HG03060 (cell line): ENCODE measurements at regions not wholly inside any gene's neighbourhood (a gene's known extent, or its start where the extent isn't known, plus 50 kb on each side); places are given as distances from the start of the nearest gene placed in this dataset.

Experiments
- ATAC-seq: cut with Tn5 transposase; IDR thresholded peaks from one replicate; pipeline ENCODE4 v1.9.1; 2021; ENCODE audit warnings: low read depth, moderate number of reproducible peaks; ENCODE audit not compliant: unreplicated experiment

DNA sequence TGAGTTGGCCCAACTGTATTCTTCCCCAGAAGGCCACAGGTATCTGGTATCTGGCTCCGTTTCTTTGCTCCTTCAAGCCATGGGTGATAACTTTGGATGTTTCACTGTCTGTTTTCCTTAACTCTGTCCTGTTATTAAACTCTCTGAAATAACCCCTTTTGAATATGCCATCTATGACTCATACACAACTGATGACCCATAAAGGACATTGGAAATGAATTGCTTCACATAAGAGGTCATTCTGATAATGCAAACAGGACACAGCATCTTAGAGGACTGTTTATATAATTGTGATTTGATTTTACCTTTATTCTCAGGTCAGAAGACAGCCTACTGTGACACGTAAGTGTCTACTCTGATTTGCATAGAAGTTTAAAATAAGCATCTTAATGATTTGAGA is 227.7 kb downstream of the VEGFC start:
- ATAC-seq, result no peak

DNA sequence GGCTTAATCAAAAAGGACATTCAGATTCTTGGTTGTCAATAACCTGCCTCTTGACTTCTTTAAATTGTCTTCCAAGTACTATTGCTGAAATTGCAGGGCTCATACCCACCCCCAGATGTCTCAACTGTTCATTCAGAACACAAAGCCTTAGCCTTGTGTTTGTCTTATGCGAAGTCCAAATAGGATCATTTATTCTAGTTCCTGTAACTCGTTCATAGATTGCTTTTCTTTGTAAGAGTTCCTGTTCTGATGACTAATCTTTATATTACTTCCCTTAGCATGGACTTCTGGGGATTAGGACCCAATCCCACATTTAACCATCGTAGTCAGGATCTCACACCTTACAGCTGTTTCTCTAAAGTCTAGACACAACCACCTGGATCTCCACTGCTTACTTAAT is 226.0 kb downstream of the VEGFC start:
- no peak for ATAC-seq

- ATAC-seq, result no peak
These were observed 224.5 kb downstream of the VEGFC start for GRCh38 chr4:176568238-176568637.

DNA sequence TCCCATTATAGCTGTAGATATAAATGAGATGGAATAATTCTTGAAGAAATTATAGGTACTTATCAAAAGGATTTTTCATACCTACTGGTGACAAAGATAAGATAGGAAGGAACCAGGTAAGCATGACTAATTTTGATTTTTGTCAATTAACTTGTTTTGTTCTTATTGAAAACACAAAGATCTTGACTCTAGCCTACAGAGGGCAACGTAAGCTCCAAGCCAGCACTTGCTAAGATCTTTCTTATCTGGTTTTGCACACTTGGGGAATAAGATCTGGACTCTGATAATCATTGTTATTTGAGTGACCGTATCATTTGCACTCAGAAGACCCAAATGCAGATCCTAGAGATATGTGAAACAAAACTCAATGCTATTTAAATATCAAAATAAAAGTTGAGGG is 223.4 kb downstream of the VEGFC start:
- no peak for ATAC-seq

GRCh38 chr4:176571206-176571605 is 221.5 kb downstream of the VEGFC start:
- no peak for ATAC-seq

DNA sequence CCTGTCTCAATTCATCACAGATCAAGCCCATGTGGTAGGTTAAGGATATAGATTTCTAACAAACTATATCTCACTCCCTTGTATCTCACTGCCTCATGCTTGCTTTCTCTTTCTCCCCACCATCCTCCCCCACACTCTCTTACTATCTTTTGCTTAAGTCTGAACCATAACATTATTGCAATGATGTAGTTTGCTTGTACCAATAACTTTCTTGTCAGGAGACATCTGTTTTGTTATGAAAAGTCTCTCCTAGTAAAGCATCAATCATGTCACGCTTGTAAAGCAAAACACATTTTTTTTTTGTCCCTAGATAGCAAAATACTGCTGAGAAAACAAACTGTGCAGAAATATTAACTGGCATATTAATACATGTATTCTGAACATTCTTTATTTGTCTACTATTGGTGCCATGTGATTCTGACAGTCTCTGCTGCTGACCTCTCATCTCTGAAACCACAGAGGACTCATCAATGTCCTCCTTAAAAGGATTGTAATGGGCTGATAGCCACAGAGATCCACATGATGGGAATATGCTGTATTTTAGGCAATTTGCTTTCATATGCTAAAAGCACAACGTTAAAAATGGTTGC is 217.5 kb downstream of the VEGFC start:
- no peak for ATAC-seq

DNA sequence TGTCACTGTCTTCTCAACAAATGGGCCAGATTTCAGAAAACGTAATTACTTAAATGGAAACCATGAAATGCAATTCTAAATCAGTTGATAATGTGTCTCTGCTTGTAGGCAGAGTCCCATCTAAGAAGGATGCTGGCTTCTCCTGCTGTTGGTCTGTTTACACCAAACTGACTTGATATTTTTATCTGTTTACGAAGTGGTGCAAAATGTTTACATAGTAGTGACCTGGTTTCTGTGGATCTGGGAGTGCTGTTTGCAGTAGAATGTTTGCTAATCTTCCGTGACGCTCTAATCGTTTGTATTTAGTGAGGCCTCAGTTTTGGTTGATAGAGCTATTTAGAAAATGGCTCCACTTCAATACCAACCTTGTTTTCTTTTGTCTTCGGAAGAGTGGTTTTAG is 213.5 kb downstream of the VEGFC start:
- no peak for ATAC-seq

- ATAC-seq, result no peak
These were observed 209.4 kb downstream of the VEGFC start for GRCh38 chr4:176583278-176583677.

GRCh38 chr4:176584031-176584606 is 208.6 kb downstream of the VEGFC start:
- no peak for ATAC-seq

DNA sequence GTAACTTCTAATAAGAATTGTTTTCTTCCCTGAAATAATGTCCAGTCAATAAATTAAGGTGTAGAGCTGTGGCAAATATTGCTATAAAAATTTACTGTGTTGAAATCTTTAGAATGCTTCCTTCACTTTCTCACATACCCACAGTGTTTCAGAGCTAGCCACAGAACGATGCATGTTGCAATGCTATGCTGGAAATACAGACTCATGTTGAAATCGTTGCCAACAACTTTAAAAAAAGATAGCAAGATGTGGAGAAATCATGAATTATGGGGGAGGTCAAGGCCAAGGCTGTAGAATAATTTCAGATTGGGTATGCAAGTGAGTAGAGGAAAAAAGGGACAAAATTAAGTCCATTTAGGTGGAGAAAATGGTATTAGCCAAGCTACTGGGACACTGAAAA is 204.8 kb downstream of the VEGFC start:
- ATAC-seq, result no peak

GRCh38 chr4:176588436-176588835 is 204.3 kb downstream of the VEGFC start:
- ATAC-seq, result no peak

DNA sequence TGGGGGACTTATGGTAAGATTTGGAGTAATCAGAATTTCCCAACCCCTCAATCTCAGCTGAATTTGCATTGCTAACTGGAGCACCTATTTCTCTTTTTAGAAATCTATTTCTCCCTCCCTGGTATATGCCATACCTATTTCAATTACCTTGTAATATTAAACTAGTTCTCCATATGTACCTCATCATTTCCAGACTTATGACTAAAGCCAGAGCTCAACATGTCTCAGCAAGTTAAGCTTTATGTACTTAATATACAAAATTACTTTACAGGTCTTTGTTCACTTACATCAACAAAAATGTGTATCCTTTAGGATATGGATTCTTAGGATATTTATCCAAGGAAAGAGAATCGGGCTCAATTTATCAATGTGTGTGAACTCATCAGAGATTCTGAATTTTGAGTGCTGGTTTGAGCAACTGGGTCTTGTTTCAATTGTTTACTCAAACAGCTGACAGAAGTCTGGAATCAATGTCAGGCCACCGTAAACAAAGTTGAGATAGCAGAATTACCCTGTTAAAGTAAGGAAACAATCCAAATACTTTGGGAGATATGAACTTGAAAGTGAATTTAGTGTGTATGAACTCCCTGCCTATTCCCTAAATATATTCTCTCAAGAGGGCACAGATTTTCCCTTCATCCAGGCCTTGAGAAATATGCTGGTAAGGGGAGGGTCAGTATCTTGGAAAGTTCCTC is 199.6 kb downstream of the VEGFC start:
- no peak for ATAC-seq

DNA sequence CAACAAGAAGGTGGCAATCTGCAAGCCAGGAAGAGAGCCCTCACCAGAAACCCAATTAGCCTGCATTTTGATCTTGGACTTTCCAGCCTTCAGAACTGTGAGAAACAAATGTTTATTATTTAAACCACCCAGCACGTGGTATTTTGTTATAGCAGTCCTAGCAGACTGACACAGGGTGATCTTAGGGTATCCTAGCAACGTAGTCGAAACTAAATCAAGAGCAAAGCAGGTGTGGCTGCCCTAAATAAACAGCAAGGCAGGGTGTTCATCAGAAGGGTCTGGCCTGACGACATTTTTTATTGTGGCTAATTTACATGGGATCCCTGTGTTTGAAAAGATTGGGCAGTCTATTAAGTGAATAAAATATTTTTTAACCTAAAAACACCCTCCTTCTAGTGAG is 198.8 kb downstream of the VEGFC start:
- no peak for ATAC-seq

GRCh38 chr4:176595257-176595656 is 197.5 kb downstream of the VEGFC start:
- no peak for ATAC-seq

GRCh38 chr4:176601124-176601523 is 191.6 kb downstream of the VEGFC start:
- ATAC-seq, result no peak

DNA sequence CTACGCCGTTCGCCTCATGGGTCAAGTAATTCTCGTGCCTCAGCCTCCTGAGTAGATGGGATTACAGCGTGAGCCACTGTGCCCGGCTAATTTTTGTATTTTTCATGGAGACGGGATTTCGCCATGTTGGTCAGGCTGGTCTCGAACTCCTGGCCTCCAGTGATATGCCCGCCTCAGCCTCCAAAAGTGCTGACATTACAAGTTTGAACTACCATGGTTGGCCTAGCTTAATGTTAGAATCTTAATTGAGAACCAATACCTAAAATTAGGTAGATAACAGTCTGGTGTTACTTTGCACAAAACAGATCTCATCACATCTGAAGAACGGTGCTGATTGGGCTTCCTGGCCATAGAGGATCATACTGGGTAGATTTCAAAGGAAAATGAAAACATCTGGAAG is 184.9 kb downstream of the VEGFC start:
- no peak for ATAC-seq

DNA sequence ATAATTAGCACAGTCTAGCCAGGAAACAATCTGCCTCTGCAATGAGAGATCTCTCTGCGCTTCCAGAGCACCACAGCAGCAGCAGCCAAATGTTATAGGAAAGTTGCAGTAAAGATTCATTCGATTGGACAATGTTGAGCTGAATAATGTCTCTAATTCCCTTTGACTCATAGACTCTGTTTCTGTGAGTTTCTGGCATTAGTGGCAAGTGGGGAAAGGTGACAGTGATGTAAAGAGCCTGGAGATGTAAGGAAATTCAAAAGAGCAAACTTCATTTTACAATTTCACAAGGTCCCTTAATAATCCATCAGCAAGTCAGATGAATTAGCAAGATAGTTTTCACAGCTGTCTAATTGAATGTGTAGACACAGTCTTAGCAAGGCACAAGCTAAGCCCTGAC is 184.4 kb downstream of the VEGFC start:
- no peak for ATAC-seq

DNA sequence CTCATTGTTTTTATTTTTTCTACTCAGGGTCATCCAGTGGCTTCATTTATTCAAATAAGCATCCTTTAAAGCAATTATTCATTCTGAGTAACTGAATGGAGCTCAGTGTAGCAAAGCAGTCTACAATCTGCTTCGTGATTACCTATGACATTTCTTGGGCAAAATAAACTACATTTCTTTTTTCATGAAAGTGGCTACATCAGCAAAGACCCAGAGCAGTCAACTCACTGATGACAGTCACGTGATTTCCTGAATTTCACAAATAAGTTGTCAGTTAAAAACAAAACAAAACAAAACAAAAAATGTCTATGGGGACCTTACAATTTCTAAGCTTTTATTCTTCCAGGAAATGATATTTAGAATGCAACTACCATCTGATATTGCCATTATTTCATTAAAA is 182.1 kb downstream of the VEGFC start:
- no peak for ATAC-seq

GRCh38 chr4:176611381-176611780 is 181.3 kb downstream of the VEGFC start:
- ATAC-seq, result no peak

DNA sequence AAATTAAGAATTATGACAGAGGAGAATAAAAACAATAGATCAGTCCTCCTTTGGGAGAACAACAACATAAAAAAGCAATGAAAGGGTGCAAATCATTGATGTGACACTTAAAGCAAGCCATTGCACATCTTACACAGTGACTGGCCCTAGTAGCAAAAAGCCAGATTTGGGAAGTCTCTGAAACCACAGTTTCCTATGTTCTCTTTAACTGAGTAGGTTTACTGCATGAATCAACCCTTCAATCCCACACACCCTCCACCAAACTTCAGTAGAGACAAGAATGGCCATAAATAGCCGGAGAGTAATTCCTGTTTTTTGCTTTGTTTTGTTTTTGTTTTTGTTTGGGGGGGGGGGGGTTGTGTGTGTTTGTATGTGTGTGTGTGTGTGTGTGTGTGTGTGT is 180.8 kb downstream of the VEGFC start:
- ATAC-seq, result no peak

DNA sequence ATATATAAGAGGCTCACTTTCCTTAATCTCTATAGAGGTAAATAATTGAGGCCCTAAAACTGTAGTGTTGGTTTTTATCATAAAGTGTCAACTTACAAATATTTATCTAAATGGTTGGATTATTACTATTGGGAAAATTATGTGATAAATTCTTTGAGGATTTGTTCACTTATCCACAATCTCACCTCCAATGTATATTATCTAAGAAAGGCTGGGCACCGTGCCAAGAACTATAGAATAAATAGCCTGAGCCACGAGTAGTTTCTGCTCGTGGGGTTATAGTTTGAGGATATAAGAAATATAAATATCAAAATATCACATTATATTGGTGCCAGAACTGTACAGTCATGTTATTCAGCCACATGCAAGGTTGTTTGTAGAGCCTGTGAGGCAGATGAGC is 177.9 kb downstream of the VEGFC start:
- no peak for ATAC-seq

- no peak for ATAC-seq
These were observed 176.6 kb downstream of the VEGFC start for GRCh38 chr4:176616151-176616550.
